ENCODE measurements at regions not wholly inside any gene's neighbourhood (a gene's known extent, or its start where the extent isn't known, plus 50 kb on each side); places are given as distances from the start of the nearest gene placed in this dataset.

- TF ChIP-seq CTCF (IDR thresholded peaks at IDR 0.05 in 4 of 5, conservative IDR thresholded peaks at IDR 0.05 in 1 of 5): no peak
- TF ChIP-seq POLR2A (IDR thresholded peaks at IDR 0.05): no peak
These were observed 344.8 kb upstream of the NFE2L3 start for GRCh38 chr7:25807086-25807611.

All from gastrocnemius medialis (tissue), 4 donors.